SK-N-SH treated with all-trans-retinoic acid at 6 μM for 48 hours (cell line): ENCODE measurements at regions not wholly inside any gene's neighbourhood (a gene's known extent, or its start where the extent isn't known, plus 50 kb on each side); places are given as distances from the start of the nearest gene placed in this dataset.

Source experiments
- CREB5 ChIP-seq: fragments of 250-450 bp; sonication (Bioruptor Pico); IDR thresholded peaks from 2 replicates; pipeline ENCODE4 v1.5.1; 2020; ENCODE audit warnings: low read depth, mild to moderate bottlenecking, moderate library complexity
- CSRNP3 ChIP-seq: fragments of 250-450 bp; sonication (Bioruptor Pico); IDR thresholded peaks from 2 replicates; pipeline ENCODE4 v1.5.1; 2021; ENCODE audit warnings: mild to moderate bottlenecking, moderate library complexity
- ISL1 ChIP-seq: fragments of 250-450 bp; sonication (Bioruptor Pico); IDR thresholded peaks from 2 replicates; pipeline ENCODE4 v2.1.2; 2022; ENCODE audit warnings: mild to moderate bottlenecking, moderate library complexity
- PATZ1 ChIP-seq: fragments of 250-450 bp; sonication (Bioruptor Pico); IDR thresholded peaks from 2 replicates; pipeline ENCODE4 v1.8.0; 2020; ENCODE audit warnings: mild to moderate bottlenecking, moderate library complexity, borderline replicate concordance
- ZFP3 ChIP-seq: fragments of 250-450 bp; sonication (Bioruptor Pico); IDR thresholded peaks from 2 replicates; pipeline ENCODE4 v1.5.0; 2020; ENCODE audit warnings: mild to moderate bottlenecking, moderate library complexity

DNA sequence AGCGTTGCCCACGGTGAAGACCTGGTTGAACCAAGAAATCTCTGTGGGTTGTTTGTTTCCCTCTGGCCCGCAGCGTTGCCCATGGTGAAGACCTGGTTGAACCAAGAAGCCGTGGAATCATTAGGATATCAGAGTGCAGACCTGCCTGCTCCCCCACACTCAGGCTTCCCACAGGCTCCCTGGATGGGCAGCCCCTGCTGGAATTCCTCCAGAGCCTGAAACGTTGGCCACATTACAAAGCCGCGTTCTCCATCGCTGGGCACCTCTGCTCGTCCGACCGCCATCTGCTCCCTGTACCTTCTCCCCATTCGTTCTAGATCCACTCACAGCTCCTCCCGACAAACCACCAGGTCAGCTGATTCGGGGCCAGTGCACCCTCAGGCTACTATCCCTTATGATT, 266.9 kb upstream of the SHH start:
- TF ChIP-seq ISL1 (CRISPR knock-in tag) (no peak), CREB5 (CRISPR knock-in tag) (no peak), ZFP3 (CRISPR knock-in tag) (no peak), PATZ1 (no peak), CSRNP3 (CRISPR knock-in tag) (no peak)
